GM18498 (cell line): ENCODE measurements at regions not wholly inside any gene's neighbourhood (a gene's known extent, or its start where the extent isn't known, plus 50 kb on each side); places are given as distances from the start of the nearest gene placed in this dataset.

Source experiments
- ATAC-seq: cut with Tn5 transposase; IDR thresholded peaks from one replicate; pipeline ENCODE4 v1.9.1; 2021; ENCODE audit warnings: mild to moderate bottlenecking, moderate library complexity; ENCODE audit not compliant: unreplicated experiment

GRCh38 chr2:41735476-41735875 is 312.3 kb upstream of the PKDCC start:
- ATAC-seq, result no peak

DNA sequence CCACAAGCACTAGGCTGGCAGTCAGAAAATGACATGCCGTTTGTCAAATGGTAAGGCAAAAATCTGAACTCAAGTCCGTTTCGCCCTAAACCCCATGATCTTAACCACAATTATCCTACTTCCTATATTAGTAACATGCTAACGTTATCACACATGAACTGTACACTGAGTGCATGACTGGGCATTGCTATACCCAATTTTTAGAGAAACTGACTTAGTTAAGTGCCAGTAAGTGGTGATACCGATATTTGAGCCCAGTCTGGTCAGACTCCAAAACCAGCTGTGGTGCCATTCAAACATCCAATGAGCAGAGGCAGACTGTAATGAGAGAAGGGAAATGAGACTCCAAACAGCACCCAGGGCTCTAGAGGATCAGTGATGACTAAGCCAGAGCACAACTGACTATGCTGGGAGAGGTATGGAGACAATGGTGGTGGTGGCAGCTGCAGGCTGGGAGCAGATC is 311.7 kb upstream of the PKDCC start:
- ATAC-seq, result peak; percentile 96

- ATAC-seq, result peak; percentile 34
Measured at GRCh38 chr2:41736586-41736985, 311.2 kb upstream of the PKDCC start.

DNA sequence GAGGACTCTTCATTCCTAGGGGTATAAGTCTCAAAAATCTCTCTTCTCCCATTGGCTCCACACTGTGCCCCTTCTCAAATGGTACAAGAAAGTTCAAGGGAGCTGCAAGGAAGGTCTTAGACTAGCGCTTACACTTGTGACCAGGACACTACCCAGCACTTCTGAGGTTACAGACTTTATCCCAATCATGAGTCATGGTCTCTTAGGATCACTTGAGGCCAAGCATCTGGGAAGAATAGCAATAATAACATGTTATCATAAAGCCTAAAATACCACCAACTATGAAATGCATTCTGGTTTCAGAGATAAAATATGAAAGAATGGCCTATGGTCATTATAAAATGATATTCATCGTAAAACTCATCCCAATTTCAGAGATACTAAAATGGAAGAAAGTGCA is 309.9 kb upstream of the PKDCC start:
- ATAC-seq, result no peak

GRCh38 chr2:41741951-41742595 is 305.7 kb upstream of the PKDCC start:
- ATAC-seq, result peak; percentile 100

GRCh38 chr2:41743324-41743723 is 304.5 kb upstream of the PKDCC start:
- no peak for ATAC-seq

GRCh38 chr2:41750829-41751228 is 297.0 kb upstream of the PKDCC start:
- ATAC-seq, result no peak

- no peak for ATAC-seq
Measured at GRCh38 chr2:41759880-41760279, 287.9 kb upstream of the PKDCC start.

- ATAC-seq, result no peak
Measured at GRCh38 chr2:41763141-41763540, 284.7 kb upstream of the PKDCC start.

- no peak for ATAC-seq
Measured at GRCh38 chr2:41764131-41764530, 283.7 kb upstream of the PKDCC start.

- ATAC-seq, result no peak
Measured at GRCh38 chr2:41764919-41765318, 282.9 kb upstream of the PKDCC start.

DNA sequence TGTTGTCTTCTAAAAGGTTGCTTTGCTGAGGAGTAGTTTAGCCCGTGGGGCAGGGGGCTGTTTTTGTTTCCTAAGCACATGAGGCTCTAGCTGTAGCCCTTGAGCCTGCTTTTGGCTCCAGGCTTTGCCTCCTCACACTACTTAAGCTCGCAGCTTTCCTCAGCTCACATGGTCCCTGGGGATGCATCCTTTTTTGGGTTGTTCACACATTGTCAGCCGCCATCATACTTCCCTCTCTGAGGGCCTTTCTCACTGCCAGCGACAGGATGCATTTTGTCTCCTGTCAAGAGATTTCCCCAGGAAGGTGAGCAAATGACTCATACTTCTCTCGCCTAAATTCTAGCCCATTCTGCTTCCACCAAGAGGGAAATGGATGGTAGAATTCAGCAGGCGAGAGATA is 279.5 kb upstream of the PKDCC start:
- ATAC-seq, result no peak

GRCh38 chr2:41771710-41772109 is 276.1 kb upstream of the PKDCC start:
- no peak for ATAC-seq

- no peak for ATAC-seq
Measured at GRCh38 chr2:41772697-41773096, 275.1 kb upstream of the PKDCC start.

GRCh38 chr2:41774011-41774605 is 273.7 kb upstream of the PKDCC start:
- no peak for ATAC-seq

GRCh38 chr2:41775366-41776025 is 272.3 kb upstream of the PKDCC start:
- no peak for ATAC-seq

GRCh38 chr2:41779888-41780287 is 267.9 kb upstream of the PKDCC start:
- ATAC-seq, result no peak

DNA sequence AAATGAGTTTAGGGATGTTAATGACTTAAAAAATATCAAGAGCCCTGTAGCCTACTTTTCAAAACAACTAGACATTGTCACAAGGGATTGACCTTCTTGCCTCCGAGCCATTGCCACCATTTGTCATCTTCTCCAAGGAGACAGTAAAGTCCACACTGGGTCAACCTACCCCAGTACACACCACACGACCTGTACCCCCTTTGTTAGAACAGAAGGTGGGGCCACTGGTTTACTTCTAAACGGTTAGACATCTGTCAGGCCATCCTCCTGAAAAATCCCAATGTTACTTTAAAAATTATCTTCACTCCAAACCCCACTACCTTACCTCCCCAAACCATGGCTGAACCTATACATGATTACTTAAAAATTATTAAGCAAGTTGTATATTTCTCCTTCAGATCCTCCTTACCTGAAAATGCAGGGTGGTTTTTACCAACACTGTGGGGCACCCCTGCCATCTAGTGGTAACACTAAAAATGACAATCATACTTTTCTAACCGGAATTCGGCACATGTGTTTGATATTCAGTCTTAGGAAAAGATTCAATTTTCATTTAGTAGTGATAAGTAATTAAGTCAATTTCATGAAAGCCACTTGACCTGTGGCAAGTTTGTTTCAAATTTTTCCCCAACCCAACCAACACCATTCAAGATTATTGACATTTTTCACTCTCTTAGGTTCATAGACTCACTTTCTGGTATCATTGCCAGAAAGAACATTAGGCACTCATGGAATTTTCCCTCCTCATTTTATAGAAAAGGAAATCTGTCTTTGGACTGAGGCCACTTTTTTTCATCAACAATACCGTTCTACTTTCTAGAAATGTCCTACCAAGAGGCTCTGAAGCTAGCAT is 265.3 kb upstream of the PKDCC start:
- no peak for ATAC-seq

DNA sequence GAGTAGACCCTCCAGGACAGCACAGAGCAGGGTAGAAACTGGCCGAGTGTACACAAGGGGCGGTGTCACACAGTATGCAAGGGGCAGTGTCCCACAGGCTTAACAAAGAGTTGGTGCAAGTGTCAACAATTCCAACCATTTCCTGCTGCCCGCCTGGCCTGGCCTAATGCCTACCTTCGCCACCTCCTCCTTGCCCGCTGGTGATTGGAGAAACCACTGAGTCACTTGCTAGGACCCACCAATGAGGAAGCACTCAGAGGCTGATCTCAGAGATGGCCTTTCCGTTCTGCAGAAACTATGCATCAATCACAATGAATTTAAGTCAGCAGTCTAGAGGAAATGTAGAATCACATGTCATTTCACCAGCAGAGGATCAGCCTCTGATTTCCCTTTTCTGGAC is 263.3 kb upstream of the PKDCC start:
- ATAC-seq, result no peak

GRCh38 chr2:41785251-41786022 is 262.4 kb upstream of the PKDCC start:
- no peak for ATAC-seq

DNA sequence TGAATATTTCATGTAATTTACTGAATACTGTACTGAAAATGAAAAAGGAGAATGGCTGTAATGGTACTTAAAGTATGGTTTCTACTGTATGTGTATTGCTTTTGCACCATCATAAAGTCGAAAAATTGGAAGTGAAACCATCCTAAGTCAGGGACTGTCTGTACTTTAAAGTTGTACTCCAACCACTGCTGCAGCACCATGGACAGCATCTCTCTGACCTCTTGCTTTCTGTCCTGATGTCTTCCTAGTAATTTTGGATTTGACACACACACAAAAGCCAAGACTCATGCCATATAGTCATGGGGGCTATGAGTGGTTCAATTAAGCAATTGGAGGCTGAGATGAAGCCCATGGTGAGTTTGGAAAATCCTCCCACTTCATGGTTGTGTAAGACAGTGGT is 256.3 kb upstream of the PKDCC start:
- ATAC-seq, result peak; percentile 41
